SU-DHL-6 (cell line): ENCODE measurements at regions not wholly inside any gene's neighbourhood (a gene's known extent, or its start where the extent isn't known, plus 50 kb on each side); places are given as distances from the start of the nearest gene placed in this dataset.

Experiments
- H2AFZ ChIP-seq: fragments of 200-600 bp; sonication (generic); 2 replicates; pipeline ENCODE4 v1.6.1; 2014; ENCODE audit warnings: low read depth, mild to moderate bottlenecking, moderate library complexity, mixed read lengths, antibody characterized with exemption, low read length; ENCODE audit not compliant: severe bottlenecking
- H3F3A ChIP-seq: fragments of 200-600 bp; shearing (Covaris generic); 2 replicates; pipeline ENCODE4 v1.6.0; 2016; ENCODE audit warnings: antibody characterized with exemption, mild to moderate bottlenecking; ENCODE audit not compliant: insufficient read depth
- H3K27ac ChIP-seq: fragments of 200-600 bp; sonication (generic); 2 replicates; pipeline ENCODE4 v1.5.1; 2016; ENCODE audit warnings: low read depth, mild to moderate bottlenecking, low read length, moderate library complexity, mixed read lengths
- H3K27me3 ChIP-seq: fragments of 200-600 bp; sonication (generic), shearing (Covaris generic); 2 replicates; pipeline ENCODE4 v1.6.0; 2014; ENCODE audit warnings: mild to moderate bottlenecking, low read length
- H3K36me3 ChIP-seq: fragments of 200-600 bp; sonication (generic); 2 replicates; pipeline ENCODE4 v1.6.1; 2014; ENCODE audit warnings: mild to moderate bottlenecking, low read length, mixed read lengths
- H3K4me2 ChIP-seq: fragments of 300-600, 200-600 bp; shearing (Covaris generic), sonication (generic); 2 replicates; pipeline ENCODE4 v1.6.0; 2014; ENCODE audit warnings: low read length, low read depth, mild to moderate bottlenecking; ENCODE audit not compliant: poor library complexity, severe bottlenecking
- H3K4me3 ChIP-seq: fragments of 200-600 bp; sonication (generic); 2 replicates; pipeline ENCODE4 v1.5.1; 2014; ENCODE audit warnings: antibody characterized with exemption, low read length, mild to moderate bottlenecking, mixed read lengths; ENCODE audit not compliant: insufficient read depth, poor library complexity, severe bottlenecking
- H3K79me2 ChIP-seq: fragments of 200-600 bp; sonication (generic); 2 replicates; pipeline ENCODE4 v1.6.1; 2014; ENCODE audit warnings: mild to moderate bottlenecking, low read length, moderate library complexity; ENCODE audit not compliant: insufficient read depth
- H3K9ac ChIP-seq: fragments of 200-600 bp; sonication (generic); 2 replicates; pipeline ENCODE4 v1.7.0; 2014; ENCODE audit warnings: mild to moderate bottlenecking, low read length
- H3K9me2 ChIP-seq: fragments of 200-600 bp; sonication (generic); replicated peaks from 2 replicates; pipeline ENCODE4 v1.6.1; 2014; ENCODE audit warnings: low read length; ENCODE audit not compliant: insufficient read depth
- H3K9me3 ChIP-seq: fragments of 200-600 bp; sonication (generic); 2 replicates; pipeline ENCODE4 v1.6.1; 2014; ENCODE audit warnings: low read length, mixed read lengths; ENCODE audit not compliant: insufficient read depth
- H4K20me1 ChIP-seq: fragments of 200-600 bp; sonication (generic); 2 replicates; pipeline ENCODE4 v1.6.1; 2014; ENCODE audit warnings: low read depth, mild to moderate bottlenecking, antibody characterized with exemption, low read length, moderate library complexity, mixed read lengths
- EZH2phosphoT487 ChIP-seq: fragments of 200-600 bp; sonication (generic), shearing (Covaris generic); conservative IDR thresholded peaks from 2 replicates; pipeline ENCODE4 v1.6.1; 2018; ENCODE audit warnings: mild to moderate bottlenecking, antibody characterized with exemption, low read length, moderate library complexity, mixed read lengths
- TF ChIP-seq, protein P1 (sequence below): fragments of 200-600 bp; sonication (generic); IDR thresholded peaks from one replicate; pipeline ENCODE4 v1.5.1; 2017; ENCODE audit warnings: antibody characterized with exemption, mild to moderate bottlenecking, low read length, moderate library complexity; ENCODE audit not compliant: insufficient read depth, poor library complexity, severe bottlenecking

DNA sequence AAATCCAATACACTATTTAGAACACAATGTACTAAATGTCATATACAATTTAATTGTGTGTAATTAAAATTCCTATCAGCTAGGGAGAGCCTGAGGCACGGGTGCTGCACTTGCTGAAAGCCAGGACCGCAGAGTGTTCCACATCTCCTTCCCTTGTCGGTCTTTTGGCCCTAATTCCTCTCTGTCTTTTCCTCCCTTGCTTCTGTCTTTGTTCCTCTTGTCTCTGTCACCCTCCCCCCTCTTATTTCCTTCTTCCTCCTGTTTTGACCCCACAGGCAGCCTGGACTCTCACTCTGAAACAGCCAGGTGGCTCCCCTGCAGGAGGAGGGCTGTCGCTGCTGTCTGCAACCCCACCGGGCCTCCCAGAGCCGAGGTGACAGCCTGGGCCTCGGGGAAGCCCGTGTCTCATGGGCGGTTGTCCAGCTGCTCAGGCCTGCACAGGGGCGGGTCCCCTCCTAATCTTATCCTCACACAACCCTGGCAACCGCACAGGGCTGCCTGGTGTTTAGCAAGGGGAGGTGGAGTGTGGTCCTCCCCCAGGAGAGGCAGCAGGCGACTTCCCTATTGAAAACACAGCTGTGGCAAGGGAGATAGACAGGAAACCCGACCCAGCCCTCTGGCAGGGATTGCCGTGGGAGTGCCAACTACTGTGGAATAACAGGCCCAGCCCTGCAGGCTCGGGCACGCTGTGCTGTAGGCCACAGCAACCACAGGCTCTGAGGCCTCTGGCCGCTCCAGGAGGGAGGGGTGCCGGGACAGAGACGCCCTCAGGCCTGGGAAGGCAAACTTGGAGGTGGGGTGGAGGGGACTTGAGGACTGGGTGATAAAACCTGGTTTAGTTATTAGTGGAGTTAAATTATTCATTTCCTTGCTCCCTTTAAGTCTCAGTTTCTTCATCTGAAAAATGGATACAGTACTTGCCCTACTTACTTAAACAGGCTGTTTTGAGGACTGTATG is 68.8 kb upstream of the WDR26 start:
- no peak overlapping the region for H3K4me3 ChIP-seq
- H3F3A ChIP-seq = no peaks in the 10 kb centered on the region
- H3K9ac ChIP-seq = no peak overlapping the region
- no peak for TF ChIP-seq EZH2phosphoT487
- TF ChIP-seq, protein P1, sequence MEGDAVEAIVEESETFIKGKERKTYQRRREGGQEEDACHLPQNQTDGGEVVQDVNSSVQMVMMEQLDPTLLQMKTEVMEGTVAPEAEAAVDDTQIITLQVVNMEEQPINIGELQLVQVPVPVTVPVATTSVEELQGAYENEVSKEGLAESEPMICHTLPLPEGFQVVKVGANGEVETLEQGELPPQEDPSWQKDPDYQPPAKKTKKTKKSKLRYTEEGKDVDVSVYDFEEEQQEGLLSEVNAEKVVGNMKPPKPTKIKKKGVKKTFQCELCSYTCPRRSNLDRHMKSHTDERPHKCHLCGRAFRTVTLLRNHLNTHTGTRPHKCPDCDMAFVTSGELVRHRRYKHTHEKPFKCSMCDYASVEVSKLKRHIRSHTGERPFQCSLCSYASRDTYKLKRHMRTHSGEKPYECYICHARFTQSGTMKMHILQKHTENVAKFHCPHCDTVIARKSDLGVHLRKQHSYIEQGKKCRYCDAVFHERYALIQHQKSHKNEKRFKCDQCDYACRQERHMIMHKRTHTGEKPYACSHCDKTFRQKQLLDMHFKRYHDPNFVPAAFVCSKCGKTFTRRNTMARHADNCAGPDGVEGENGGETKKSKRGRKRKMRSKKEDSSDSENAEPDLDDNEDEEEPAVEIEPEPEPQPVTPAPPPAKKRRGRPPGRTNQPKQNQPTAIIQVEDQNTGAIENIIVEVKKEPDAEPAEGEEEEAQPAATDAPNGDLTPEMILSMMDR = no peak
- no peaks in the 10 kb centered on the region for H3K9me2 ChIP-seq
- H3K27me3 ChIP-seq = no peaks in the 10 kb centered on the region
- no peaks in the 10 kb centered on the region for H4K20me1 ChIP-seq
- no peak overlapping the region for H3K27ac ChIP-seq
- H3K79me2 ChIP-seq = no peaks in the 10 kb centered on the region
- H3K4me2 ChIP-seq = no peak overlapping the region
- H2AFZ ChIP-seq = no peak overlapping the region
- no peaks in the 10 kb centered on the region for H3K36me3 ChIP-seq
- H3K9me3 ChIP-seq = no peaks in the 10 kb centered on the region

DNA sequence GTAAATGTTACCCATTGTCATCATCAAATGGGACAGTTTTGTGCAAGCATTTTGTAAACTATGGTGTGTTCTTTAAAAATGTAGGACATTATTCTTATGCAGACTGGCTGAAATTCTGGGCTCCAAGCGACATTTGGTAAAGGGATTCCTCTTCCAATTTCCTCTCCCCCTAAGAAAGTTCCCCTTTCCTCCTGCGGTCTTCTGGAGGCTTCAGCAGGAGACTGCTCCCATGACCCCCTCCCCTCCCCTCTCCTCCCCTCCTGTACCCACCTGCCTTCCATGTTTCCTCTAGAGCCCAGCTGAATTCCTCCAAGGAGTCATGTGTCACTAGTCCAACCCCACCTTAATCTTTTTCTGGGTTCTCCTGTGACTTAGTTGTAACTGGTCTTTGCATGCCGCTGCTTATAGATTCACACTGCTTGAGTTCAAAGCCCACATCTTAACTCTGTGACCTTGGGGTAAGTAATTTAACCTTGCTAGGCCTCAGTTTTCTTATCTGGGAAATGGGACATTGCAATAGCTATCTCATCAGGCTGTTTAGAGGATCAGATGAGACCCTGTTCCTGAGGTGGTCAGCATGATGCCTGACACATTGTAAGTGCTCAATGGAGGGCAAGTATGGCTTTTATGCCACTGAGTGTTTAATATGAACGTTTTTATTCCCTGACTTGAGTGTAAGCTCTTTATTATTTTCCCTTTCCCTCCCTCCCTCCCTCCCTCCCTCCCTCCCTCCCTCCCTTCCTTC is 69.9 kb upstream of the WDR26 start:
- Histone ChIP-seq H3K4me3 (no peak overlapping the region), H3K9me3 (no peaks in the 10 kb centered on the region), H3K27ac (no peak overlapping the region), H4K20me1 (no peaks in the 10 kb centered on the region), H3K9ac (no peak overlapping the region), H2AFZ (no peak overlapping the region), H3K36me3 (no peaks in the 10 kb centered on the region), H3K79me2 (no peaks in the 10 kb centered on the region), H3K9me2 (no peaks in the 10 kb centered on the region), H3K27me3 (no peaks in the 10 kb centered on the region), H3F3A (no peaks in the 10 kb centered on the region), H3K4me2 (no peak overlapping the region)
- TF ChIP-seq EZH2phosphoT487 = no peak
- TF ChIP-seq, protein P1 = no peak

DNA sequence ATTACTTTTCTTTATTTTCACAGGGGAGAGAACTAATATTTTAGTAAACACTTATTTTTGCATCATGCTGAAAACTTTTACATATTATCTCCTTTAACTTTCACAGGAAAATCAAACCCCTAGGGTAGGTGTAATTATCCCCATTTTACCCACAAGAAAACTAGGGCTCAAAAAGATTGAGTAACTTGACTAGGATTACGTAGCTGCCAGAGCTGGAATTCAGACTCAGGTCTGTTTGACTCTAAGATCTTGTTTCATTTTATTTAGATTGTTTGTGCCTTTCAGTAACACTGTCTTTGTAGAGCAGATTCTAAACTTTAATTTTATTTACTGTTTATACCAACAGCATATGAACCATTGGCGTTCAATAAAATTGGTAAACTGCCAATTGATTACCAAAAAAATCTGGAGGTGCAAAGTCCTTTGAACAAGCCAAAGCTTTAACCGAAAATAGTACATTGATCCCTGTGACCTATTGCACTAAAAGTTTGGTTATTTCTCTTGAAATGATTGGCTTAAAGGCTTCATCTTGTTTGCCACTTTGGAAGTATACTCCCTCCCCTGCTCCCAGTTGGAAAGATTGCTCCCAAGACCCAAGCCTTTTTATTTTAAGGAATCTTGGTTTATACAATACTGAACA is 71.0 kb upstream of the WDR26 start:
- Histone ChIP-seq H3F3A (no peaks in the 10 kb centered on the region), H3K79me2 (no peaks in the 10 kb centered on the region), H3K9me3 (no peaks in the 10 kb centered on the region), H3K36me3 (no peaks in the 10 kb centered on the region), H2AFZ (no peak overlapping the region), H4K20me1 (no peaks in the 10 kb centered on the region), H3K9me2 (no peaks in the 10 kb centered on the region), H3K4me2 (no peak overlapping the region), H3K9ac (no peak overlapping the region), H3K27ac (no peak overlapping the region), H3K4me3 (no peak overlapping the region), H3K27me3 (no peaks in the 10 kb centered on the region)
- TF ChIP-seq, protein P1 = no peak
- no peak for TF ChIP-seq EZH2phosphoT487
